ENCODE measurements at regions not wholly inside any gene's neighbourhood (a gene's known extent, or its start where the extent isn't known, plus 50 kb on each side); places are given as distances from the start of the nearest gene placed in this dataset.

DNA sequence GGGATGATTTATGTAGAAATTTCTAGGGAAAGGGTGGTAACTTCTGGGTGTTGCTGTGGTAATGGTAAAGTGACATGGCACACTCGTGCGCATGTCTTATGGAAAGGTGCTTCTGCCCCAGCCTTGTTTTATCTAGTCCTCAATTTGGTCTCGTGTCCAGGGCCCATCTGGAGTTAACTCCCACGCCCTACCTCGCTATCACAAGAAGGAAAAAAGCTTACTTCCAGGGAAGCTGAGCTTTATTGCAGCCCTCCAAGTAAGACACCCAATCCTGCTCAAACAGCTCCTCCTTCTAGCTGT is 611.8 kb downstream of the TNS3 start:
- Histone ChIP-seq H3K4me1 (ENCODE audit: insufficient read depth, low read length, poor library complexity, severe bottlenecking) (no peaks in the 10 kb centered on the region), H3K9me2 (ENCODE audit: insufficient read depth, low read length) (no peaks in the 10 kb centered on the region), H3K79me2 (ENCODE audit: insufficient read depth, low read depth, low read length) (no peaks in the 10 kb centered on the region), H2AFZ (ENCODE audit: low read length) (no peak overlapping the region), H3K27ac (ENCODE audit: low read depth, low read length, poor library complexity, severe bottlenecking) (no peak overlapping the region), H3K9me3 (ENCODE audit: low read length) (peaks cover 10% of the 10 kb centered on the region; the same call in 1 of the 2 replicates), H3K4me2 (ENCODE audit: low read length) (no peak overlapping the region), H3K4me3 (ENCODE audit: low read depth, low read length, poor library complexity, severe bottlenecking) (no peak overlapping the region), H3K36me3 (ENCODE audit: insufficient read depth, low read length) (no peaks in the 10 kb centered on the region), H4K20me1 (ENCODE audit: insufficient read depth, low read length) (no peaks in the 10 kb centered on the region)
- no peak for DNase-seq (ENCODE audit: low spot score)
- TF ChIP-seq, protein P1, sequence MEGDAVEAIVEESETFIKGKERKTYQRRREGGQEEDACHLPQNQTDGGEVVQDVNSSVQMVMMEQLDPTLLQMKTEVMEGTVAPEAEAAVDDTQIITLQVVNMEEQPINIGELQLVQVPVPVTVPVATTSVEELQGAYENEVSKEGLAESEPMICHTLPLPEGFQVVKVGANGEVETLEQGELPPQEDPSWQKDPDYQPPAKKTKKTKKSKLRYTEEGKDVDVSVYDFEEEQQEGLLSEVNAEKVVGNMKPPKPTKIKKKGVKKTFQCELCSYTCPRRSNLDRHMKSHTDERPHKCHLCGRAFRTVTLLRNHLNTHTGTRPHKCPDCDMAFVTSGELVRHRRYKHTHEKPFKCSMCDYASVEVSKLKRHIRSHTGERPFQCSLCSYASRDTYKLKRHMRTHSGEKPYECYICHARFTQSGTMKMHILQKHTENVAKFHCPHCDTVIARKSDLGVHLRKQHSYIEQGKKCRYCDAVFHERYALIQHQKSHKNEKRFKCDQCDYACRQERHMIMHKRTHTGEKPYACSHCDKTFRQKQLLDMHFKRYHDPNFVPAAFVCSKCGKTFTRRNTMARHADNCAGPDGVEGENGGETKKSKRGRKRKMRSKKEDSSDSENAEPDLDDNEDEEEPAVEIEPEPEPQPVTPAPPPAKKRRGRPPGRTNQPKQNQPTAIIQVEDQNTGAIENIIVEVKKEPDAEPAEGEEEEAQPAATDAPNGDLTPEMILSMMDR (conservative IDR thresholded peaks at IDR 0.05; ENCODE audit: low read length) = no peak
- no peak for TF ChIP-seq EZH2phosphoT487 (IDR thresholded peaks at IDR 0.05; ENCODE audit: borderline replicate concordance, low read depth, low read length)
- ChIA-PET POLR2A (interaction anchor here (0.5 kb wide), 1 partner anchor 17 kb away, joined by 3 read pairs; no protein-coding TSS in a partner anchor), CTCF (ENCODE audit: unreplicated experiment) (no interaction called here)
- no TSS peak for BruUV-seq (replicated peaks)
- intact Hi-C loops (cut with micrococcal nuclease; ENCODE audit: unreplicated experiment) = no loop called here

DNA sequence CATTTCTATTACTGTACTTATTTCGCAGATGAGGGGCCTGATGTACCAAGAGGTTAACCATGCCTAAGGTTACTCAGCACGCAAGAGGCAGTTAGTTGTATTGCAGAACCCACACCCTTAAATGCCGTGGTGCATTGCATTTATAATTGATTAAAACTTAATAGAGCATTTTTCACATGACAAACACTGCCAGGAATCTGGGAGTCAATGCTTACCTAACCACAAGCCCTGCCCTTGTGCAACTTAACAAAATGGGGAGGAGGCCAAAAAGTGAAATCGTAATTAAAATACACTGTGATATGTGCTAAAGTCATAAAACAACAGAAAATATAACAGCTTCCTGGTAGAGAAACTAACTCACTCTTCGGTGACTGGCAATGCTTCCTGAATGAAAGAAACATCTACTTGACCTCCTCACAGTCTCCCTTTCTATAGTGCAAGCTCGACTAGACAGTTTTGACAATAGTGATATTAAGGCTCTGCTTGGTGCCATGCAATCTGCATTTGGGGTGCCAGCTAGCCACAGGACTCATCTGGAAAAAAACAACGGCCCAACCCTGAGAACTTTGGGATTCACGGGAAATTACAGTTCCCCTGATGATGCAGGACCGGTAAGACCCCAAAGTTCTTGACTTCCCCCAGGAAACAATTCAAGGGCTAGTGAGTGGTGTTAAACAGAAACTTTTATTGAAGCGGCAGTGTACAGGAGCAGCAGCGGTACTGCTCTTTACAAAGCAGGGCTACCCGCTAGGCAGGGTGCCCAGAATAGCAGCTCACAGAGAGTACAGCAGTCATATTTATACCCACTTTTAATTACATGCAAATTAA is 612.4 kb downstream of the TNS3 start:
- no peaks in the 10 kb centered on the region for H3K9me2 ChIP-seq (ENCODE audit: insufficient read depth, low read length)
- BruUV-seq (replicated peaks) = no TSS peak
- CTCF ChIA-PET (ENCODE audit: unreplicated experiment) = no interaction called here
- no peaks in the 10 kb centered on the region for H3K36me3 ChIP-seq (ENCODE audit: insufficient read depth, low read length)
- no peak overlapping the region for H3K27ac ChIP-seq (ENCODE audit: low read depth, low read length, poor library complexity, severe bottlenecking)
- H4K20me1 ChIP-seq (ENCODE audit: insufficient read depth, low read length) = no peaks in the 10 kb centered on the region
- no peak overlapping the region for H3K4me3 ChIP-seq (ENCODE audit: low read depth, low read length, poor library complexity, severe bottlenecking)
- DNase-seq (ENCODE audit: low spot score) = no peak
- intact Hi-C loops (cut with micrococcal nuclease; ENCODE audit: unreplicated experiment) = no loop called here
- no peaks in the 10 kb centered on the region for H3K4me1 ChIP-seq (ENCODE audit: insufficient read depth, low read length, poor library complexity, severe bottlenecking)
- H3K79me2 ChIP-seq (ENCODE audit: insufficient read depth, low read depth, low read length) = no peaks in the 10 kb centered on the region
- H3K9me3 ChIP-seq (ENCODE audit: low read length) = peaks cover 10% of the 10 kb centered on the region; the same call in 1 of the 2 replicates
- H2AFZ ChIP-seq (ENCODE audit: low read length) = no peak overlapping the region
- POLR2A ChIA-PET = interaction anchor here (1.2 kb wide), 1 partner anchor 20 kb away, joined by 3 read pairs; no protein-coding TSS in a partner anchor
- no peak overlapping the region for H3K4me2 ChIP-seq (ENCODE audit: low read length)
- TF ChIP-seq, protein P1 (conservative IDR thresholded peaks at IDR 0.05; ENCODE audit: low read length) = no peak
- TF ChIP-seq EZH2phosphoT487 (IDR thresholded peaks at IDR 0.05; ENCODE audit: borderline replicate concordance, low read depth, low read length) = no peak

DNA sequence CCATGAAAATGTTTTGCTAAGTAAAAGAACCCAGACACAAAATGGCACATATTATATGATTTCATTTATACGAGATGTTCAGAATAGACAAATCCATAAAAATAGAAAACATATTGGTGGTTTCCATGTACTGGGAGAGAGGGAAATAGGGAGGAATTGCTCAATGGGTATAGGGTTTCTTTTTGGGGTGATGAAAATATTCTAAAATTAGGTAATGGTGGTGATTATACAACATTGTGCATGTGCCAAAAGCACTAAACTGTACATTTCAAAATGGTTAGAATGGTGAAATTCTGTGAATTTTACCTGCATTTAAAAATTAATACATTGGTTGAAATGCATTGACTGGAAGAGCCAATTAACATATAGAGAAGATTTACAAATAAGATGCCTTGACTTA is 613.9 kb downstream of the TNS3 start:
- ChIA-PET POLR2A (interaction anchor here (1.2 kb wide), 1 partner anchor 19 kb away, joined by 3 read pairs; no protein-coding TSS in a partner anchor), CTCF (ENCODE audit: unreplicated experiment) (no interaction called here)
- no peak for DNase-seq (ENCODE audit: low spot score)
- Histone ChIP-seq H3K27ac (ENCODE audit: low read depth, low read length, poor library complexity, severe bottlenecking) (no peak overlapping the region), H3K9me3 (ENCODE audit: low read length) (peaks cover 20% of the 10 kb centered on the region), H3K36me3 (ENCODE audit: insufficient read depth, low read length) (no peaks in the 10 kb centered on the region), H2AFZ (ENCODE audit: low read length) (no peak overlapping the region), H3K79me2 (ENCODE audit: insufficient read depth, low read depth, low read length) (no peaks in the 10 kb centered on the region), H3K4me3 (ENCODE audit: low read depth, low read length, poor library complexity, severe bottlenecking) (no peak overlapping the region), H3K4me1 (ENCODE audit: insufficient read depth, low read length, poor library complexity, severe bottlenecking) (no peaks in the 10 kb centered on the region), H3K9me2 (ENCODE audit: insufficient read depth, low read length) (no peaks in the 10 kb centered on the region), H4K20me1 (ENCODE audit: insufficient read depth, low read length) (no peaks in the 10 kb centered on the region), H3K4me2 (ENCODE audit: low read length) (no peak overlapping the region)
- no TSS peak for BruUV-seq (replicated peaks)
- intact Hi-C loops (cut with micrococcal nuclease; ENCODE audit: unreplicated experiment) = no loop called here
- no peak for TF ChIP-seq EZH2phosphoT487 (IDR thresholded peaks at IDR 0.05; ENCODE audit: borderline replicate concordance, low read depth, low read length)
- TF ChIP-seq, protein P1 (conservative IDR thresholded peaks at IDR 0.05; ENCODE audit: low read length) = no peak
